GM18873 (cell line): ENCODE measurements at regions not wholly inside any gene's neighbourhood (a gene's known extent, or its start where the extent isn't known, plus 50 kb on each side); places are given as distances from the start of the nearest gene placed in this dataset.

Source experiments
- ATAC-seq: cut with Tn5 transposase; IDR thresholded peaks from one replicate; pipeline ENCODE4 v1.9.1; 2021; ENCODE audit warnings: mild to moderate bottlenecking, moderate library complexity, moderate number of reproducible peaks; ENCODE audit not compliant: unreplicated experiment, low FRiP score

- no peak for ATAC-seq
Measured at GRCh38 chr18:51622702-51623101, 425.2 kb upstream of the MEX3C start.

DNA sequence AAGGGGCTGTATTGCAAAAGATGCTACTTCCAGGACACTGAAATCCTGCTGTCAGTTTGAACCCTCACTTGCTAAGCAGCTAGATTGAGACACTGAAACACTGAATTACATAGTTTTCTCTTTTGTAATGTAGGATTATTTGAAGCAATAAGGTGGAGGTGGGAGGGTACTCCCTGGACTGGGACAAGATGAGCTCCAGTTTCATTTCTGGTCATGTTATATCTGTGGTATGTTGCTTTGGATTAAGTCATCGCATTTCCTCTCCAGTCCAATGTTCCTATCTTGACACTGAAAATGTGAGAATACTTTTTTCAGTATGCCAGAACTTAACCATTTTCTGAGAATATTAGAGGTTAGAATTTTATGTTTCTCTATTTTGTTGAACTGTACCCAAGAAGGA is 426.2 kb upstream of the MEX3C start:
- ATAC-seq = no peak

DNA sequence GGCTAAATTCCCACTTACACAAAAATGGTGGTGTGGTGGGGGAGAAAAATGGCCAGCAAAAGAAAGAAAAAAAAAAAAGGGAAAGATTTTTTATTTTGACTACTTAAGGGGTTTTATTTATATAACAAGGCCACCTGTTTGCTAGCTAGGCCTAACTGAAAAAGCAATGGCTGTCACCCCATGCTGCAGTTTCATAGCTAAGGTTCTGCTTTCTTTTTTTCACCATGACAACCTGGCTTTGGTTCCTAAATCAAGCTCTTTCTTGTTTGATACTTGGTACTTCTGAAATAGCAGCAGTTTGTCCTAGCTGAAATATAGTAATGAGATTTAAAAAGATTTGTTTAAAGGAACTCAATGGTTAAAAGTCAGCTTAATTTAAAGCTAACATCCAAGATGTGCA is 433.2 kb upstream of the MEX3C start:
- no peak for ATAC-seq

DNA sequence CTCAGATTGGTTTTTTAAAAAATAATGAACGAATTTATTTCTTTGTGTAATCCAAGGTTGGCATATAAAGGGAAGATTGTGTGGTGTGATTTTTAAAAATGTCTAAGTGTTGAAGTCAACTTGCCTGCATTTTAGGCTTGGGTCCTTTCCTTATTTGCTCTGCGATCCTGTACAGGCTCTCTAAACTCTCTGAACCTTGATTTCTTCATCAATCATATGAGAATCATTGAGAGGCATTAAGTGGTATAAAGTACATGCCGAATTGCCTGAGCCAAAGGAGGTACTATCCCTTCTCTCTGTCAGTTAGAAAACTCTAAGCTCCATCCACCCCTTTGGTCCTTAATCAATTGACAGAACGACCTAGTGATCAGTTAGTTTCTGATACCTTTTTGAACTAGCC is 440.4 kb upstream of the MEX3C start:
- no peak for ATAC-seq

DNA sequence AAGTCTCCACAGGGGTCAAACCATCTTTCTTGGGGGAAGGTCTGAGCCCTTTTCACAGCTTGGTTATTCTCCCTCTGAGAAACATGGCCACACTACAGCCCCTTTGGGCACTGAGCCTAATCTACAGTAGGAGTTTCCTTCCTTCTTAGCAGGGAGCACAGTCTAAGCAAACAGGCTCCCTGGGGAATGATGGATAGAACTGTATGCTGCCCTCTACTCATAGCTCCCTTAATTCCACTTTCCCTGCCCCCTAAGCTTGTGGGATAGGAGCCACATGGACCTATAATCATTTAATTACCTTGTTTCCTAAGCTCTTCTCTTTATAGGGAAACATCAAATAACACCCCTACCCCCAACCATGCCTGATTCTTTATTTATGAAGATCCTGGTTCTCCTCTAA is 442.1 kb upstream of the MEX3C start:
- ATAC-seq = no peak

DNA sequence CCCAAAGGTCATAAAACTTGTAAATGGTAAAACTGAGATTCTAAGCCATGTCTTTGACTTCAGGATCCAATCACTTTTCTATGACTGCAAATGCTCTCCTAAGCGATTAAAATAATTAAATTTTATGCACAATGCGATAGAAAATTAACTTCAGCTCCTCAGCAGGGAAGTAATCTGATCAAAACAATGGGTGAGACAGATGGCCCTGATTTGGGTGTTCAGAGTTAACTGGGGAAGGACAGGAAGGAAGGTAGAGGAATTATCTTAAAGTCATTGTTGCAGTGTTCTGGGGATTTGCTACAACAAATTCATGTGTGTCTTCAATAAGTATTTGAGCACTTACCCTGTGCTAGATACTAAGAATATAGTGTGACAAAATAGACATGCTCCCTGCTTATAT is 446.0 kb upstream of the MEX3C start:
- ATAC-seq = no peak

DNA sequence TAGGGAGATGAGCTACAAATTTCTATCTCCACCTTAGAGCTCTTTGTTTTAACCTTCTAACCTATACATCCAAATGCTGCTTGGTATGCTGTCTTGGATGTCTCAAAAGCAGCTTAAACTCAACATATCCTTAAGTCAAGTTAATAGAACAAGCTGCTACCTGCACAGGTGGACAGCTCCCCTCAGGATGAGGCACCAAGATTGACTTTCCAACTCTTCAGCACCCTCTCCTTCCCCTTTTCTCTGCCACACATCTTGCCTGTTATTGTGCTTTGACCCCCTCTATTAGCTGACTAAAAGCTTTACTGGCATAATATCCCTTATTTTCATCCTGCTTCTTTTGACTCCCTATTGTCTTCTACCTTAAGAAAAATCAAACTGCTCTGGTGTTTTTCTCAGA is 448.1 kb upstream of the MEX3C start:
- ATAC-seq = no peak

DNA sequence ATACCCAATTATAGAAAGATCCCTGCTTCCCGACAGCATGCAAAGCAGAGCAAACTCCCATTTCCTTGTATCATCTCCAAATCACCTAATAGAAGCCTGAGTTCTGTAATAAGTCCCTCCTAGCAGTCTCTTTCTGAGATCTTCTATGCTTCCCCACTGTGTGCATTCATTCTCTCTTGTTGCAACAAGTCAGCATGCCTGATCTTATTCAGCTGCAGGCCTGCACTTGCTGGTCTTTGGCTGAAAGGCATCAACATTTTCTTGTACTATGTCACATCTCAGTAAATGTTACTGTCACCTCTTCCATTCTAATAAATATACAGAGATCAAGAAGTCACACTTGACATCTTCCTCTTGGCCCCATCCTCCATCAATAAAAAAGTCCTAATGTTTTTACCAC is 449.9 kb upstream of the MEX3C start:
- no peak for ATAC-seq

DNA sequence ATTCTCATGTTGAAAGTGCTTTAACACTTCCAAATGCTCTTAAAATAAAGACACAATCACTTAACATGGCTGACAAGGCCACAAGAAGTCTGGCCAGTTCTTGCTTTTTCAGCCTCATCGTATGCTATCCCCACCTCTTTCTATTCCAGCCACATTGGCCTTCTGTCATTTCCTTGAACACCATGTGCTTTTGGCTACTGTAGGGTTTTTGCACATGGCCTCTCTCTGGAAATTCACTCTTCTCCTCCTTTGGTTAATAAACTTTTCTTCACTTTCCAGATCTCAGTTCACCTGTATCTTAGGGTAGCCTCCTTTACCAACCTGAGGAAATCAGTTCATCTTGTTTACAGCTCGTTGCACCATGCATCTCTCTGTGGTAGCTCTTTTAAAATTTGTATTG is 450.5 kb upstream of the MEX3C start:
- no peak for ATAC-seq

- no peak for ATAC-seq
Measured at GRCh38 chr18:51649796-51650195, 452.3 kb upstream of the MEX3C start.

- no peak for ATAC-seq
Measured at GRCh38 chr18:51651761-51652160, 454.3 kb upstream of the MEX3C start.

- ATAC-seq = no peak
Measured at GRCh38 chr18:51653507-51654213, 456.2 kb upstream of the MEX3C start.

DNA sequence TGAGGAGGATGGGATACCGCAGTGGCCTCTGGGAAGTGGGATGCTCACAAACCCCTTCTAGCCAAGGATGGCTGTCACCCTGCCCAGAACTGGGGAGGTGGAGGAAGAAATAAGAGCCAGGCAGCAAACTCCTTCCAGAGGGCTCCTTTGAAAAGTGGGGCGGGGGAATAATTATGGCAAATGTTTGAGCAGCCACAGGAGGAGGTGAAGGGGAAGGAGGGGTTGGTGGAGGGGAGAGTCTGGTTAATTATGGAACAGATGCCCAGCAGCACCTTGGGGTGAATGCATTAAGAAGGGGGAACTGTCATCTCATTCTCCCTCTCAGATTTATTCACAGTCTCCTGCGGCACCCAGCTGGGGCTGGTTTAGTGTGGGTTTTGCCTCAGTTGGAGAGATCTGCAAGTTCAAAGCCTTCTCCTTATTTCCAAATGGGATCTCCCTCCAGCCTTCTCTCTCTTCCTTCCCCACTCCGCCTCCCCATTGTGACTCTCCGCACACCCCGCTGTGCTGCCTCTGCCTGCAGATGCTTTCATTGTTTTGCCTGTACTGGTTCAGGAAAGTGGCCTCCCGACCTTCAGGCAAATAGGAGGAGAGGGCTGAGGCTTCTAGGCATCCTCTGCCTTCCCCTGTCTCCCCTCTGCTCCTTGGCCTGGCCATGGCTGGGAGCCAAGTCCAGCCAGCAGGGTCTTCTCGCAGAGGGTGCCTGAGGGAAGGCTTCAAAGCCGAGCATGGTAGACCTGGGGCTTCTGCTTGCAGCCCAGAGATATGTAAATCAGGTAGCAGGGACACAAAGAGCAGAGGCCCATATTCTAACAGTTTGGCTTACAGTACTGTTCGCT is 457.2 kb upstream of the MEX3C start:
- ATAC-seq = peak; percentile 32

DNA sequence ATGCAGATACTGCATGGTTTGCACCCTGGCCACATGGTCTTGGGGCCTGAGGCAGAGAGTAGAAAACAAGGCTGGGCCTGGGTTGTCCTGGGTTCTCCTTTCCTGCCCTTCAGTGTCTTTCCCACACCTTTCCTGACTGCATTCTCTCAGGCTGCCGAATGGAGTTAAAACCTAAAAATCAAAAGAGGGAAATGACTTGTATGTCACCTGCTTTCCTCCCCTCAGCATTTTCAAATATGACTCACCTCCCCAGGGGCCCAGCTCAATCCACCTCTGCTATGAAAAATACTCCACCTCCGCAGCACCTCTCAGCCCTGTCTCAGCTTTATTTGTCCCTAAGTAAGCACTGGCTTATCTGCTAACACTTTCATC is 457.8 kb upstream of the MEX3C start:
- ATAC-seq = peak; percentile 67

DNA sequence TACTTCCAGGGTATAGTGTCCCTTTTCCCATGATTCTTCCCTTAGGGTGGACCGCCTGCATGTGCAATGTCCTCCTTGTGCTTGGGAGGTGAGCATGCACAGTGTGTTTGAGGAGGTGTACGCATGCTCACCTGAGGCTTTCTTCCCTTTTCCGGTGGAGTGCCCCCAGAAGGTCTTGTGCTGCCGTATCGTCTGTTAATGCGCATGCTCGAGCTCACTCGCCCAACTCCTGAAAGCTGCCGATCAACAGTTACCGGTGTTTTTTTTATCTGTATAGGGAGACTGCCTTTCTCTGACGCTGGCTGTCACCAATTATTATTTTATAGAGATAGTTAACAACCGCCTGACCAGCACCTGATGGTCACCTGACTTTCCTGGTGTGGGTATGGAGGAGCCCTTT is 458.8 kb upstream of the MEX3C start:
- no peak for ATAC-seq

- ATAC-seq = no peak
Measured at GRCh38 chr18:51658436-51658835, 461.0 kb upstream of the MEX3C start.

DNA sequence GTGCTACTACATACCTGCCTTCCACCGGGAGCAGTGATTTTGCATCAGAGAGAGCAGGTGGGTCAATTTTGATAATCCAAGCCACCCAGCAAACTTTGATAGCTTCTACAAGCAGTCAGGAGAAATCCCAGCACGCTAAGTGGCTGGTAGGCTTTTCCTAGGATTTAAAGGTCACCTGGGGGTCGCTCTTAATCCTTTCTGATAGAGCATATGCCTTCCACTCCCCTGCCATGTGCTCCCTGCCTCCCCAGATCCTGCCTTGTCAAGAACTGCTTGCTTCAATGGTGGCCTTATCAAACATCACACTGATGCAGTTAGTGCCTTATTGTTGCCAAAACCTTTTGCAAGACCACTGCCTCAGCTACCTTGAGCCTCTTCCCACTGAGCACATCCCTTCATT is 462.3 kb upstream of the MEX3C start:
- ATAC-seq = no peak

GRCh38 chr18:51660188-51660715 is 462.8 kb upstream of the MEX3C start:
- ATAC-seq = no peak

DNA sequence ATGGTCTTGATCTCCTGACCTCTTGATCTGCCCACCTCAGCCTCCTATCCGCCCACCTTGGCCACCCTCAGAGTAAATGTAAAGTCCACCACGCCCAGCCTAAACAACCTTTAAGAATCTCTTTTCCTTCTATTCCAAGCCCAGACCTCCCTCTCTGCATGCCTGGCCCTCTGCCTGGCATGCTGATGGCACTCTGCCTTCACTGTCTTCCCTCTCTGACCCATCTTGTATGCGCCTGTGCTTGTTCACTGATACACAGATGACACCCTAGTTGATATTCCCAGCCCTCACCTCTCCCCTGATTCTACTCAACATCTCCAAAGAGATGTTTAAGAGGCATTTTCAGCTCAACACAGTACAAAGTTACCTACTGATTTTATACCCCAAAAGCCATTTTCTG is 466.8 kb upstream of the MEX3C start:
- ATAC-seq = no peak

- ATAC-seq = no peak
Measured at GRCh38 chr18:51666763-51667191, 469.3 kb upstream of the MEX3C start.

GRCh38 chr18:51668101-51668500 is 470.6 kb upstream of the MEX3C start:
- peak; percentile 49 for ATAC-seq

DNA sequence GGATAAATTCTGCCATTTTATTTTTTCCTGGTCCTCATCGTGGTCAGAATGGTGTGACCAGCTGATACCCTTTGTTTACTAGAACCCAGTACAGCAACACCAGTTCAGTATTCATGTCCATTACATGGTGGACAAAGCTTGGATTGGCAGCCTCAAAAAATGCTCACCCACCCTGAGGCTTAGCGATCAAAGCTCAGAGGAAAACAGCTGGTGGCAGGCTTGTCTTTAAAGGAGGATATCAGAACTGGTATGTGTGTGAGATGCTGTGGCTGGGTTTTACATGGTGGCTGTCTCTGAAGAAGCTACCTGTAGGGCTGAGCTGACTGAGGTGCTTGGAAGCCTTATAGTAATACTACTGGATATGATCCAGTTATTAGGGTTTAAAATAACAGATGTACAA is 471.1 kb upstream of the MEX3C start:
- ATAC-seq = no peak
